Fibroblast of pulmonary artery (primary cell): ENCODE measurements at regions not wholly inside any gene's neighbourhood (a gene's known extent, or its start where the extent isn't known, plus 50 kb on each side); places are given as distances from the start of the nearest gene placed in this dataset.
"Not testable (repeated sequence)": the region's sequence is repeated elsewhere in the genome, so short reads cannot be mapped to it uniquely, and the experiment has no call there.

Experiments used
- DNase-seq: peaks from one replicate; pipeline ENCODE4 v3.0.0-alpha.2; 2010; ENCODE audit warnings: low read depth
- H3K4me3 ChIP-seq: replicated peaks from 2 replicates; pipeline ENCODE4 v1.5.1; 2011; ENCODE audit warnings: low read depth, mild to moderate bottlenecking, control low read depth, low read length, moderate library complexity
- TF ChIP-seq, protein P1 (sequence below): IDR thresholded peaks from 2 replicates; pipeline ENCODE4 v1.5.1; 2011; ENCODE audit warnings: mild to moderate bottlenecking, control low read depth, low read length, inconsistent platforms; ENCODE audit errors: missing control alignments

DNA sequence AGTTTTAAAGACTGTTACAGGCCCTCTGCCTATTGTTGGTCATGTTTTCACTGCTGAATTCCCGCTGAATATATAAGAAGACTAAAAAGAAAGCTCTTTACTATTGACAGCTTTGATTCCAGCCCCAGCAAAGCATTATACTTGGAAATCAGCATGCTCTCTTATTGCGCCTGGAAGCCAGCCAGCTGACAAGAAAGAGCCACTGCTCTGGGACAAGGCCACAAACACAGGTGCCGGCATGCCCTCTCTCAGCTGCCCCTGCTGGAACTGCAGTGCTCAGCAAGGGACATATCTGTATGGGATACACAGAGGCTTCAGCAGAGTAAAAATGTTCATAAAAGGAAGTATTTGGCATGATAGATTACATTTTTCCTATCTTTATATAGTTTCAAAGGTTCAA, 523.9 kb downstream of the ADRA2A start:
- DNase-seq = no peak
- TF ChIP-seq, protein P1, sequence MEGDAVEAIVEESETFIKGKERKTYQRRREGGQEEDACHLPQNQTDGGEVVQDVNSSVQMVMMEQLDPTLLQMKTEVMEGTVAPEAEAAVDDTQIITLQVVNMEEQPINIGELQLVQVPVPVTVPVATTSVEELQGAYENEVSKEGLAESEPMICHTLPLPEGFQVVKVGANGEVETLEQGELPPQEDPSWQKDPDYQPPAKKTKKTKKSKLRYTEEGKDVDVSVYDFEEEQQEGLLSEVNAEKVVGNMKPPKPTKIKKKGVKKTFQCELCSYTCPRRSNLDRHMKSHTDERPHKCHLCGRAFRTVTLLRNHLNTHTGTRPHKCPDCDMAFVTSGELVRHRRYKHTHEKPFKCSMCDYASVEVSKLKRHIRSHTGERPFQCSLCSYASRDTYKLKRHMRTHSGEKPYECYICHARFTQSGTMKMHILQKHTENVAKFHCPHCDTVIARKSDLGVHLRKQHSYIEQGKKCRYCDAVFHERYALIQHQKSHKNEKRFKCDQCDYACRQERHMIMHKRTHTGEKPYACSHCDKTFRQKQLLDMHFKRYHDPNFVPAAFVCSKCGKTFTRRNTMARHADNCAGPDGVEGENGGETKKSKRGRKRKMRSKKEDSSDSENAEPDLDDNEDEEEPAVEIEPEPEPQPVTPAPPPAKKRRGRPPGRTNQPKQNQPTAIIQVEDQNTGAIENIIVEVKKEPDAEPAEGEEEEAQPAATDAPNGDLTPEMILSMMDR = no peak

GRCh38 chr10:111612273-111612672, 535.4 kb downstream of the ADRA2A start:
- TF ChIP-seq, protein P1 = no peak
- no peak for DNase-seq
- no peak overlapping the region for H3K4me3 ChIP-seq

More for the DNA sequence above, 523.9 kb downstream of the ADRA2A start:
- H3K4me3 ChIP-seq = no peak overlapping the region

DNA sequence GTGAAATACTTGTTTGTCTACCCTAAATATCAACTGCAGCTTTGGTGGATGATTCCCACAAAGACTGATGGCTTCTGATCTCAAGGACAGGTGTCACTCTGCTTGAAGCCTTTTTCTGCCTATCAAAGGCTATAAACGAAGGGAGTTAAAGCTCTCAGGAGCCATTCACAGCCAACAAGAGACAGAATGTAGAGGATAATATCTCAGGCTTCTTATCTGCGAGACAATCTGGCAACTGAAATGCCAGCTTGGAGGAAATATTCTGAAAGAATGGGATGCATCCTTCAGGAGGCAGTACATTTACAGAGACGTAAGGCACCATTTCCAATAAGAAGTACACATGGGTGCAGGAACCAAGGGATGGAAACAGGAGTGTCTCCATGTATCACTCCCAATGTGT, 549.4 kb downstream of the GPAM start:
- H3K4me3 ChIP-seq = no peak overlapping the region
- TF ChIP-seq, protein P1 = no peak
- DNase-seq = no peak

DNA sequence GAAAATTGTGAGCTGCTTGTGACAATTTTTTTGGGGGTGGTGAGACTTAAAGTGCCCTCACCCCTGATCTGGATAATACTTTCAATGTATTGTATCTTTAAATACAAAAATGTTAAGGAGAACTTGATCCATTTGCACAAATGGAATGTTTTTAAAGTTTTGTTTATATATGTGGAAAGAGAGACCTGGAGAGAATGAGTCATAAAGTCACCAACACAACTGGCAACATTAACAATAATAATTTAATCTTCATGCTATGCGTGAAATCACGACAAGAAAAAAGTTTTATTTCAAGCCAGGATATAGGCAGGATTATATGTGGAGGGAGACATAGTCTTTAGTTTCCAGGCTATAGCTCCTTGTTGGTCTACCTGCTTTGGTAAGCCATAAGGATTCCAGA, 537.5 kb downstream of the GPAM start:
- TF ChIP-seq, protein P1 = no peak
- no peak for DNase-seq
- H3K4me3 ChIP-seq = no peak overlapping the region

DNA sequence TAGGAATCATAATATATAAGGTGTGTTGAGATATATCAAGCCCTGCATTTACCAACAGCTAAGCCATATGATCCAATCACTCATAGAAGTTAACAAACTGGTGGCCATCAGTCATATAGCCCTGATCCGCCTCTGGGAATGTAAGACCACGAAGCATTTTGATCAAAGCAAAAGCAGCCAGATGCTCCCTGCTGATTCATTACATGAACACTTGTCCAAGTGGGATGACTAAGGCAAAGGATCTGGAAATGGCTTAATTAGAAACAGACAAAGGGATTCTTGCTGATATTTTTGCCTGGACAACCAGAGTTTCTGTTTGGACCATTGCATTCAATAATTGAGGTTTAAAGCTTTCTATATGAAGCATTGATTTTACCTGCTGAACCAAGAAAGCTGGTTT, 535.5 kb downstream of the GPAM start:
- no peak overlapping the region for H3K4me3 ChIP-seq
- no peak for DNase-seq
- TF ChIP-seq, protein P1 = no peak

GRCh38 chr10:111649080-111649479, 534.5 kb downstream of the GPAM start:
- not testable (repeated sequence) for H3K4me3 ChIP-seq, DNase-seq

DNA sequence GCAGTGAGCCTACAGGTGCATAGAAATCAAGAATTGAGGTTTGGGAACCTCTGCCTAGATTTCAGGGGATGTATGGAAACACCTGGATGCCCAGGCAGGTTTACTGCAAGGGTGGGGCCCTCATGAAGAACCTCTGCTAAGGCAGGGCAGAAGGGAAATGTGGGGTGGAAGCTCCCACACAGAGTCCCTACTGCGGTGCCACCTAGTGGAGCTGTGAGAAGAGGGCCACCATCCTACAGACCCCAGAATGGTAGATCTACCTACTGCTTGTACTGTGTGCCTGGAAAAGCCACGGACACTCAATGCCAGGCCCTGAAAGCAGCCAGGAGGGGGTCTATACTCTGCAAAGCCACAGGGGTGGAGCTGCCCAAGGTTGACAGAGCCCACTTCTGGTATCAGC, 533.5 kb downstream of the GPAM start:
- TF ChIP-seq, protein P1 = no peak
- DNase-seq = no peak
- H3K4me3 ChIP-seq = no peak overlapping the region

DNA sequence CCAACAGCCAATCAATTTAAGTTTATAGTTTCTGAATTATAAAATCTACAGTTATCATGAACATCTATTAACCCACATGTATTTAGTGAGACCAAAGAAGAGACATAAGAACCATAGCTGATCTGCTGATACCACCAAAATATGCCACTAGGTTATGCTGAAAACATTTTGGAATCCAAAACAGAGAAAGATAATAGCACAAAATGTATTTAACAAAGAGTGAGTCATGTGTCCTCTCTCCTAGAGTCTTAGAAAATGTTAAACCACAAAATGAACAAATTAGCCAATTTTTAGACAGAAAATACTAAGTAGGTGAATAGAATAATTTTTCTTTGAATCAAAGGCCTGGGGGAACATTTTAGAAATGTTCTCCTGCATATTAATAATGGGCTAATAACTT, 527.5 kb downstream of the GPAM start:
- TF ChIP-seq, protein P1 = no peak
- no peak overlapping the region for H3K4me3 ChIP-seq
- no peak for DNase-seq
